Stimulated activated CD4-positive, alpha-beta T cell treated with anti-CD3 and anti-CD28 coated beads, Interleukin-4, amount 100 ng/mL, for 1 hour (primary cell): ENCODE measurements at regions not wholly inside any gene's neighbourhood (a gene's known extent, or its start where the extent isn't known, plus 50 kb on each side); places are given as distances from the start of the nearest gene placed in this dataset.

Experiments used
- DNase-seq: peaks from one replicate; pipeline ENCODE4 v3.0.0-alpha.2; 2020

GRCh38 chr2:42928692-42929545 is 136.5 kb upstream of the HAAO start:
- no peak for DNase-seq

GRCh38 chr2:42928161-42928691 is 135.8 kb upstream of the HAAO start:
- DNase-seq = no peak

DNA sequence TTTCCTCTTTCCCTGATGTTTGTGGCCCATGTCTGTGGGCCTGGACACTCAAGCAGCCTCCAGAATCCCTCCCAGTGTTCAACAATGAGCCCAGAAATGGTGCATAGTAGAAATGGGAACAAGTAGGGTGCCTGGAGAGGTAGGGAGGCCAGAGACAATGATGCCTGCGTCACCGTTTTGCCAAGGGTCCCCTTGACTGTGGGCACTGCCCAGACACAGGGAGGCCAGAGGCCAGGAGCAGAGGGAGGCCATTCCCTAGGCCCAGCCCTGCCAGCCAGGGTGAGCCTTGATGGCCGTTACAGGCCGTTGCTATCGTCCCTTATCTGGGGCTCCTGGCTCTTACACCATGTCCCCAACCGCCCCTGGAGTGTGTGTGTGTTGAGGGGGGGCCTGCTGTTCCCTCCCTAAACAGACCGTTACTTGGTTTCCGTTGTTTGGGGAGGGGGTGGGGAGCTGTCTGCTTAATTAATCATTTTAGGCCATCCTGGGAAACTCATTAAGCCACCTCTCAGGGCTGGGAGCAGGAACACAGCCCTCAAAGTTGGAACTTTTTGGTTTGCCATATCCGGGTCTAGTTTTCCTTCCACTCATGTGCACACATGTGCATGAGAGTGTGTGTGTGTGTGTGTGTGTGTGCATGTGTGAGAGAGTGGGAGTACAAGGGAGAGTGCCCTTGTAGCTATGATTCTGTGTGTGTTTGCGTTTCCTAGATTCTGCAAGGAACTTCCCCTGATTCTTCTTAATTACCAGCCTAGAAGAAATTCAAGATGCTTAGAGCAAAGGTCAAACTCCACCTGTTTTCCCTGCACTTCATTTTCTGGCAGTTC is 135.2 kb upstream of the HAAO start:
- DNase-seq = no peak

GRCh38 chr2:42926434-42927333 is 134.3 kb upstream of the HAAO start:
- DNase-seq = no peak

GRCh38 chr2:42925742-42926433 is 133.5 kb upstream of the HAAO start:
- no peak for DNase-seq

DNA sequence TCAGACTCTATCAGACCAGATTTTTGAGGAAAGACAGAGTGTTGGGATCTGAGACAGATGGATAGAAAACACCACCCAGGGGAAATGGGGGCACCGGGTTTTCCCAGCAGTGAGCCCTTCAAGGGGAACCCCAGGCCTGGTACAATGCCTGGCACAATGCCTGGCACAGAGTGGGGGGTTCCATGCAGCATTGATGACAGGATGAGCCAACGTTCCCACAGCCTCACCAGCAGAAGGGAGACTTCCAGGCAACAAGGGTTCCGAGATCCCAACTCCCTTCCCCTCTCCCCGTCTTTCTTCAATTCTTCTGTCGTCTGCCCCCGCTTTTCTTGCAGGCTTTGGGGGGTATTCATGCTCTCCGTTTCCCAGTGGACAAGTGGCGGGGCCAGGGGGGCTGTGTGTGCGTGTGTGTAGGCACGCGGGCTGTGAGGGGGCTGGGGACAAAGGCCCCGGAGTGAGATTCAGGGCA is 132.1 kb upstream of the HAAO start:
- no peak for DNase-seq

GRCh38 chr2:42923580-42924417 is 131.4 kb upstream of the HAAO start:
- no peak for DNase-seq

DNA sequence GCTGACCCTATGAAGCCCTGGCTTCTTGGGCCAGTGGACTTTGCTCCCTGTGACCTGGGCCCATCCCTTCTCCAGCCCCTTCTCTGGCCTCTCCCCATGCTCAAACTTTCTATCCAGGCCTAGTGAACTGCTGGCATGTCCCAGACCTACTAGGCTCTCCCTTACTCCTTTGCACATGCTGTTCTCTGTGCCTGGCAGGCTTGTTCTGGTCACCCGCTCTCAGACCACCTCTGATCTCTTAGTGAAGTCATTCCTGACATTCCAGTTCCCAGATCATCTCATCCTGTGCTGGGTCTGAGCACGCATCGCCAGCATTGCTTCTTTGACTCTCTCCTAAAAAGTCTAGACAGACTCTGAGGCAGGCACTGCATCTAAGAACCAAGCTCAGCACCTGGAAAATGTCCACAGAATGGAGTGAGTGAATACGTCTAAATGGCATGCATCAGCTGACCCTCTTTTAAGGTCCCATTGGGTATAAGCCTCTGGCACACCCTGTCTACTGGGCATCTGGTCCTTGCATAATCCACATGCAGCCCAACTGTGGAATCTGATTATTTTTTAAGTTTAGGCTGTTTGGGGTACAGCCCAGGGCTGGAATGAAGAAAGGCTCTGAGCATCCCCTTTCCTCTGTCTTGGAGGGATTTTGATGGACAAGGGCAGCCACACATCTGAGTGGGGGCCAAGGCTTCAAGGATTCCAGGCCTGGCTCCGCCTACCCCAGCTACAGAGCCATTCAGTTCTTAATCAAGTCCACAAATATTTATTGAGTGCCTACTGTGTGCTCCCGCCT is 130.6 kb upstream of the HAAO start:
- DNase-seq = no peak

GRCh38 chr2:42922293-42922692 is 129.9 kb upstream of the HAAO start:
- no peak for DNase-seq

DNA sequence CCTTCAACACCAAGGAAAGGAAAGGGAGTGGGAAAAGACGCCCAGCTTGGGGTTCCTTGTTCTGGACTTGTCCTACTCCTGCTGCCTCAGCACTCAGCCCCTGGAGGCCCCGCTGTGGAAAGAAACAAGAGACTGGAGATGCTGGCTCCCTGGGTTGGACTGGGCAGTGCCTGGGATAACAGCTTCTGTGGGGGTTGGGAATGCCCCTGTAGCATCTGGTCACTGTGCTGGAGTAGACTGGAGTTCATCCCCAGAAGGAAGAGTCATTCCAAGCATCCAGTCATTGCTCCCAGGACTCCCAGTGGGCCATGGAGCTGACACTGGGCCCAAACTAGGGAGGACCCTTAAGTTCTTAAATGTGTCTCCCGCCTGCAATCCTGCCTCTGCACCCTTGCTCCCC is 129.3 kb upstream of the HAAO start:
- DNase-seq = no peak

DNA sequence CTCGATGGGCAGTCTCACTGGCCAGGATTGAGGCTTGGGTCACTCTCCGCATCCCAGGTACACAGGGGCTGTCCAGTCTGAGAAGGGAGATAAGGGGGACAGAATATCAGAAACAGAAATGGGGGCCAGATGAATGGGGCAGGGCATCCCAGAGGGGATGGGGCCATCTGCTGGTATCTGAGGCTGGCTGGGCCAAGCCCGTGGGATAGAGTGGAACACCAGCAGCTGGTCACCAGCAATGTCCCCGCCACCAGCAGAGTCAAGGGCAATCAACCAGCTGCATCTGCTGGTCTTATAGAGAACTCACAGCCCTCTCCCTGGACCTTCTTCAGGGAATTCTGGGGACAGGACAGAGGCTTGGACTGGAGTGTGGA is 128.8 kb upstream of the HAAO start:
- no peak for DNase-seq

- DNase-seq = no peak
These were observed 128.2 kb upstream of the HAAO start for GRCh38 chr2:42920446-42921146.

GRCh38 chr2:42918671-42919318 is 126.4 kb upstream of the HAAO start:
- no peak for DNase-seq

DNA sequence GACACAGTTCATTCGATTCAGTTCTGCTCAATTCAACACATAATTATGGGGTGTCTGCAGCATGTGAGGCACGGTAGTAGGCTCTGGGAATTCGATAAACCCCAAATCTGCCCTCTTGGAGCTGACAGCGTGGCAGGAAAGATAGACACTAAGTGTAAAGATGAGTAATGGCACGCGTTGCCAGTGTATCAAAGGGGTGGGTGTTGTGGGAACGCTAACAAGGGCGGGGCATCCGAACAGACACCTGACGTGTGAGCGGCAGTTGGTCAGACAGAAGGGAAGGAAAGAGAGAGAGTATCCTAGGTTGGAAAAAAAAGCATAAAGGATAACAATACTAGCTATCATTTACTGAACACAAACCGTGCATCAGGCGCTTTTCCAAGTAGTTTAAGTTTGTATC is 125.7 kb upstream of the HAAO start:
- no peak for DNase-seq

- DNase-seq = no peak
These were observed 125.1 kb upstream of the HAAO start for GRCh38 chr2:42917425-42917927.

GRCh38 chr2:42916324-42916723 is 123.9 kb upstream of the HAAO start:
- DNase-seq = no peak

DNA sequence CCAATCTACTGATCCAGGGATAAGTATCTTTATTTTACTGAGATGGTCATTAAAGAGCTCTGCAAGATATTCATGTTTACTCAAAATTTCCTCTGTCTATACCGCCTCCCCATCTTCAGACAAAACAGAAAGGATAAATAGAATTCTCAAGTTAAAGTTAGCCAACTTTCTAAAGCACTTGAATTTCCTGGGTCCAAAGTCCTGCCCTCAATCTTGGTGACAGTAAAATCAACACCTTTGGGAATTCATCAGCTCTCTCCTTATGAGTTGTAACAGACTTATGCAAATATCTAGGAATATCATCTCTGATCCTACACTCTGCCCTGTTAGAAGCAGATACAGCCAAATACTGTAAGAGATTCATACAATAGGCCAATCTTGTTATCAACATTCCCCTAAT is 122.5 kb upstream of the HAAO start:
- DNase-seq = no peak

GRCh38 chr2:42914314-42914713 is 121.9 kb upstream of the HAAO start:
- no peak for DNase-seq
